NOMO-1 treated with DMSO at 0.1 percent for 48 hours (cell line): ENCODE measurements at regions not wholly inside any gene's neighbourhood (a gene's known extent, or its start where the extent isn't known, plus 50 kb on each side); places are given as distances from the start of the nearest gene placed in this dataset.

ENCODE experiments used
- DNase-seq: peaks from one replicate; lab custom pipeline; 2025; ENCODE audit not compliant: unreplicated experiment; lab: John Stamatoyannopoulos, UW

DNA sequence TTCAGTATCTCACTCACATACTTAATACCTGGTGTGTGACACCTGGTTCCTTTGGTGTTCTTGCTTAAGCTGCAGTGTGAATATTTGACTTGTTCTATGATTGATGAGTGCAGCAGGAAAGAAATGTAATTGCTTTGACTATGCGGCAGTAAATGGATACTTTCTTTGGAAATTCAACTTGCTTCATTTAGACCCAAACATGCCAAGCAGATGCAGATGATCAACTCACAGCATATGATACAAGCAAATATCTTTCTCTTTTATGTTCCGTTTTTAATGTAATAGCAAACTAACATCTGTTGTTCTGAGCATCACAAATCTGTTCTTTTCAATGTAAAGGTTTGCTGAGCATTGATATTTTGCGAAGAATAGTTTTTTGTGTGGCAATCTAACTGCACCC lies 549.5 kb downstream of the C4orf33 start:
- no peak for DNase-seq

DNA sequence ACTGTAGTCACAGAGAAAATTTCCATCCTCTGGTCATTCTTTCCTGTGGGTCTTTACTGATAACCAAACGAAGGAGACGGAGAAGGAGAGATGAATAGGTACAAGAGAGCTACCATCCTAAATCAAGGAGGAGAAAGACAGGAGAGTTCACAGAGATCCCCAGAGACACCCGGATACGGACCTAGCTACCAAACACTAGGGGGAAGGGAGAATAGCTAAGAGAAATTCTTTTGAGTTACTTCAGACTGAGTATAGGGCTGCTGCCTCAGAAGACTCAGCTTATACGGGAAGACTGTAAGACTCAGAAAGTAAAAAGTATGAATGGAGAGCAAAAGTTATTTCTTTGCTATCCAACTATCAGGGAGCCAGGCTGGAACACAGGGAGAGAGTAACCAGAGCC lies 572.1 kb downstream of the C4orf33 start:
- DNase-seq, result no peak

DNA sequence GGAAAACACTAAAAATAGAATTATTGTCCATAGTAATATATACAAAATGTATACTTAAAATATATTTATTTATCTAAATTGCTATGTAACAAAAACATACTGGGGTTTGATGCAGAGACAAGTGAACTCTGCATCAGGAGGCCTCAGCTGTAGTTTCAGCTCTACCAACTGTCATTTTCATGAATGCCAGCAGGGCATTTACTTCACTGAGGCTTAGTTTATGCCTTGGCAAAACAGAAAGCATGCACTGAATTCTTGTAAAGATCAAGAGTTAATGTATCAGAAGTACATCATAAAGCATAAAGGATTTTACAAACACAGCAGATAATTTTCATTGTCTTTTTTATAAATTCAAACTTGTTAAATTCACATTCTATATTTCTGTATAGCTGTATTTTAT lies 577.0 kb downstream of the C4orf33 start:
- DNase-seq, result no peak

DNA sequence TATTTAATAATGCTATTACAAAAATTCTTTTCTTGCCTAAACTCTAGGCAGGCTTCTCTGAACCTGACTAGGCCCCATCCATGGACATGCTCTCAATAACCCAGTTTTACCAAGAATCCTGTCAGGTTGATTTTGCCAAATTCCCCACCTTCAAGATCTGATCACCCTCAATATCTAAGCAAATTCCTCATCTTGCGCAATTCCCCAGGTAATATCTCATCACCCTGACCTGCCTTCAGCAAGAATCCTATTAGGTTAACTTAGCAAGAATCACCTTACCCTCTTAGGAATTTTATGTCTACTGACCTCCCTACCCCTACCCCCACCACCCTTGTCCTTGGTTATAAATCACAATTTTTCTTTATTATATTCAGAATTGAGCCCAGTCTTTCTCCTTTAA lies 579.1 kb downstream of the C4orf33 start:
- no peak for DNase-seq

DNA sequence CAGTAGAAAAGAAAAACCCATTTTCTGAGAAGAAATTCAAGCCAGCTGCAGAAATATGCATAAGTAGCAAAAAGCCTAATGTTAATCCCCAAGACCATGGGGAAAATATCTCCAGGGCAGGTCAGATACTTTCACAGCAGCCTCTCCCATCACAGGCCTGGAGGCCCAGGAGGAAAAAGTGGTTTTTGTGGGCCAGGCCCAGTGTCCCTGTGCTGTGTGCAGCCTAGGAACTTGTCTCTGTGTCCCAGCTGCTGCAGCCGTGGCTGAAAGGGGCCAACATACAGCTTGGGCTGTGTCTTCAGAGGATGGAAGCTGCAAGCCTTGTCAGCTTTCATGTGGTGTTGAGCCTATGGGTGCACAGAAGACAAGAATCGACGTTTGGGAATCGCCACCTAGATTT lies 581.0 kb downstream of the C4orf33 start:
- no peak for DNase-seq

DNA sequence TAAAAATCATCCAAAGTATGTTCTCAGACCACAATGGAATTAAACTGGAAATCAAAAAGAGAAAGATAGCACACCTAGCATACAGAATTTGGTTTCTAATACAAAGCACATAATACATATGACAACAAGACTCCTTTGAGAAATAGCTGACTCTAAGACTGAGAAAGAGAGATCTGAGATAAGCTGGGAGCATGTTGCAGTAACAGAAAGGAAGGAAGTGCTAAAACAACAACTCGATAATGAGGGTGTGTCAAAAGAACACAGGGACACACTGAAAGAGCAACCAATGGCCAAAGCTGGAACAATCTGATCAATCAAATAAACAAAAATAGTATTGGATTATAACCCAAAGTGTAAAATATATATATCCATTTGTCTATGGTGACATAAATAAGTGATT lies 586.6 kb downstream of the C4orf33 start:
- DNase-seq, result no peak

DNA sequence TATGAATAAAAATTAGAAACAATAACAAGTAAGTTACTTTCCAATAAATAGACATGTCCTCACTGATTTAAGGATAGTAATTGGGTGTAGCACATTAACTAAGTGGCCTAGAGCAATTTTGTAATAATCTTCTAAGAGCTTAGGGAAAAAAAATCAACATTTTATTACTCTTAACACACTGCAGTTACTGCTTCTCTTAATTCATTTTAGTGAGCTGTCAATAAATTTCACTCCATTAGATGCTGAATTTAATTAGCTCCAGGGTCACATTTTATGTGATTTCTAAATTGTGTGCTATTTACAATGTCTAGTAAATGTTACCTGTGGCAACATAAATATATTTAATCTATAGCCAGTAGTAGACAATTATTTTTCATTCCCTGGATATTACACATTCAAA lies 612.0 kb downstream of the C4orf33 start:
- no peak for DNase-seq

DNA sequence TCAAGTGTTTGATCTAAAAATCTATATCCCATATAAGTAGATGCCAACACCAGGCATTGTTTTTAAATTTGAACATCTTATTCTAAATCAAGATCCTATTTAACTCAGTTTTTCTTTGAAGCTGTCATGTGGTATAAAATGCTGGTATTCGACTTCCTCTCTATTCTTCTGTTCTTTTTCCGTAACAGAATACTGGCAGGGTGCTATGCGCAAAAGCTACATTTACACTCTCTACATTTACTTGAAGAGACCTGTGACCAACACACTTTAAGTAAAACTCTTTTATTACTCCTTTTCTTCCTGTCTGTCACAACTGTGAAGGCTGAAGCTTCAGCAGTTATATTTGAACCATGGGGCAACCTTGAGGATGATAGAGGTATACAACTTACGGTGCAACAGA lies 612.8 kb downstream of the C4orf33 start:
- no peak for DNase-seq

DNA sequence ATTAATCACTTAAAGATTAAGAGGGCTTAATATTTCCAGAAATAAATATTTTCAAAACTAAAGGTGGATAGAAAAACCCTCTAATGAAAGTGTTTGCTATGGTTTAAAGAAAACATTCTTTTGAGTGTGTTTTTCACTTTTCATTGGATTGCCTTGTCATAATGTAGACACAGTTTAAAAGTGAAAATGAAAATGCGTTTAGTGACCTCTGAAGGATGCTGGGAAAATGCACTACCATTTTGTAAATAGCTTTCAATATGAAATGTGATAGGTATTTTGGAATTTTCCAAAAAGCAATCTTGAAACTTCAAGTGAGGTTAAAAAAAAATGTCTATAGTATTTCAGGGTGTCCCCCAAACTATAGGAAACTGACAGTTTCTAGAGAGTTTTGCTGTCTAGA lies 642.2 kb downstream of the C4orf33 start:
- DNase-seq, result no peak

DNA sequence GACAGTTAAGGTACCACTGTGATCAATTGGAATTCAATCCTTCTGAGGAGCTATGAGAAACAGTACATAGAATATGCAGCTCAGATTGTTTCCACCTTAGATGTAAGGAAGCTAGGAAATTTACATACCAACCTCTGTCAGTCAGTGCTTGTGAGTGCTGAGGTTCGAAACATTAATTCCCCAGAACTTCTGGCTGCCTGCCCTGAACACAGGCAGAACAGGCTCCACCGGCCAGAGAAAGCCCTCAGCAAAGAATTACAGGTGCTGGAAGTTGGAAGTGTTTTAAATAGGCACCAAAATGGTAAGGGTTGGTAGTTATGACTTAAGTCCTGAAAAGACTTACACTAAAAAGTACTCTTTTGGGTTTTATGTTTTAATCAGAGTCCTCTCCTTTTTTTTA lies 651.8 kb downstream of the C4orf33 start:
- DNase-seq, result no peak

DNA sequence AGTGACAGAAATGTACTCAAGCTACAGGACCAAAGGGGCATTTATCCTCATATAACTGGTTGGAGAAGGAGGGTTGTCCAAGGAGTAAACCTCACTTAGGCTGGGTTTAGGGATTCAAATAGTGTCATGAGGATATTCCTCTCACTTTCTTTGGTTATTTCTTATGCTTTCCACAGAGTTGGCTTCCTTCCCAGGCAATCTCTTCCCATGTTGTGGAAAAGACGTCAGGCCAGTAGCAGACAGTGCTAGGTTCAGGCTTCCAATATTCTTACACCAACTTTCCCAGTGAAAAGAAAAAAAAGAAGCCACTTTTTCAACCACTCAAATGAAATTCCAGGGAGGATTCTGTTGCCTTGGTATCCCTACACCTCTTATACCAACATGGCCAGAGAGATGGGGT lies 653.0 kb downstream of the C4orf33 start:
- DNase-seq, result no peak

DNA sequence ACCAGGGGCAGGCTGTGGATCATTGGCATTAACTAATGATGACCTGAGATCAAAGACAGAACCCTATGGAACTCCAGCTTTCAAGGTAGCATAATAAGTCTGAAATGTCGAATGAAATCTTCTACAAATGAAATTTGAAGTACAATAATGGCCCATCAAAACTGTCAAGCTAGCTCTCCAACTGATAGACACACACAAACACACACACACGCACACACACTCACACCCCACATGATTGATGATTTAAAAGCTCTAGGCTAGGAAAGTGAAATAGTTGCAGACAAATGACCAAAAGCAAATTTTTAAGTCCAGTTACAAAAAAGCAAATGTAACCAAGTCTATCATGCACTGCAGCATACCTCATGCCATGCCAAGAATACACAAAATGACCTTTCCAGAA lies 655.7 kb downstream of the C4orf33 start:
- no peak for DNase-seq

DNA sequence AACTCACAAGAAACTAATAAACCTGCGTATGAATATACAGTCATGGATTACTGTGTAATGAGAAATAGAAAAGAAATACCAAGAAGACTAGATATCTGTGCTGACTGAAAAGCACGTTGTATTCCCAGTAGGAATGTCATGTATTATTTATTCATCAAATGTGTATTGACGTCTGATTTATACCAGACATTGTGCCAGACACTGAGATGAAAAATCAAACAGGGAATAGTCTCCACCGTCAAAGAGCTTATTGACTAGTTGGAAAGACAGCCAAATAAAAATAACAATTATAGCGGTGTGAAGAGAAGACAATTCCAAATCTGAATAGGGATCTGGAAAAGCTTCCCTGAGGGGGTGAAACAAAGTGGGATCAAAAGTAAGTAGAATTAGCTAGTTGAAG lies 687.6 kb downstream of the C4orf33 start:
- no peak for DNase-seq

DNA sequence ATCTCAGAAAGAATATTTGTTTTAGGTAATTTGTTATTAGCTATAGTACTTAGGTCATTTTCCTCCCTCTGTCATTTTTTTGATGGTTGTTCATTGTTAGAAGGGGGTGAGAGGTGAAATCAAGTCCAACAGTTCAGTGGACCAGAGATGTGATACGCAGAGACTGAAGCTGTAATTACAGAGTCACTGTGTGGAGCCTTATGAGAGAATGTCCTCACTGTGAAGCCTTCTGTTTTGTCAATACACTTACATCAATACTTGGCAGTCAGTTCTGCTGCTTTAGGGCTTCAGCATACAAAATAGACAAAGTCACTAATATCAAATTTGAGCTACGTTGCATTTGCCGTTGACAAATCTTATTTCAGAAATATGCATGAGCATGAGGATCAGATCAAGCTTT lies 692.5 kb downstream of the C4orf33 start:
- DNase-seq, result no peak

DNA sequence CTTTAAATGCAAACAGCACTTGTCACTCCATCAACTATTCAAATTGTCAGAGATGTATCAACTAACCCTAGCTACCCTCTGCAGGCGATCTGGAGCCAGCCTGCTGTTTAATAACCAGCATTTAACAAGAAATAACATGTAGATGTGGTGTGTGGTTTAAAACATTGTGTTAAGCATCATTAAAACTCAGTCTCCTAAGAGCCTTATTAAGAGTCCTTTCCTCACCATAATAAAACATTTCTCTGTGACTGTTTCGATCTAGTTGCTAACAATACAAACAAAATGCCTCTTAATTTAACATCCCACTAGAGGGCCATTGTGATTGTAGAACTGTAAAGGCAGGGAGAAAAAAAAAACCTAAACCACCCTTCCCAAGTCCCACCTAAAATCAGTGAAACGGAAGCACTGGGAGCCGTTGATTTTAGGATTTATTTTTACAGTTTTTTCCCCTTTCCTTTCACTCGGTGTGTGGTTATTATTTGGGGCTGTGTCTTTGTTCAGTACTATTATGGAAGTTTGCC lies 708.6 kb downstream of the C4orf33 start:
- no peak for DNase-seq

DNA sequence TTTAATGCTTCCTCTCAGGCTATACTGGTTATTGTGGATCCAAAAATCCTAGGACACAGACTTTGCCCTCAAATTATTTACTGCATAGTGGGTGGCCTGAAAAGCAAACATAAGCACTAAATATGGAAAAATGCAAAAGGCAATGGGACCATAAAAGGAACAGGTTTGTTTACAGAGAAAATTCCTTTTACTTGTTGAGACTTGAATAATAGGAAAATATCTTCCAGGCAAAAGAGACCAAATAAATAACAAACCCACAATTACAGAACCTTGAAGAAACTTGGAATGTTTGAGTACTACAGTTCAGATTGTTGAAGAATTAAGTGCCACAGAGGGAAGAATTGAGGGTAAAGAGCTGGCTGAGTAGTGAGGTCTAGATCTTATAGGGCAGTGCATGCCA lies 711.0 kb downstream of the C4orf33 start:
- no peak for DNase-seq

DNA sequence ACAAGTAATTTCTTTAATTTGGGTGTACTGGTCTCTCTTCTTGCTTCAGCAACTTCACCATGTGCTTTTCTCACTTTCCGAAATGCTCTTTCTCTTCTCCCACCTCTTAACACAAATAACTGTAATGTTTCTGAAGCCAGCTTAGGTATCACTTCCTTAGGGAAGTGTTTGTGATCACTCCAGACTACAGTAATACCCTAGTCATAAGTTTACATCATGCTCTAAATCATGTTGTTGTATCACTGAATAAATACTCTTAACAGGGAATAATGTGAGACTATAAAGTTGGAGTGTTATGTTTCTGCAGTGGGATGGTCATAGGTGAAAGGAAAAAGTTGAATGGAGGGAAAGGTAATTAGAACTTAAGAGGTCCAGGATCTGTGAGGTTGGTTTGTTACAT lies 712.3 kb downstream of the C4orf33 start:
- no peak for DNase-seq

DNA sequence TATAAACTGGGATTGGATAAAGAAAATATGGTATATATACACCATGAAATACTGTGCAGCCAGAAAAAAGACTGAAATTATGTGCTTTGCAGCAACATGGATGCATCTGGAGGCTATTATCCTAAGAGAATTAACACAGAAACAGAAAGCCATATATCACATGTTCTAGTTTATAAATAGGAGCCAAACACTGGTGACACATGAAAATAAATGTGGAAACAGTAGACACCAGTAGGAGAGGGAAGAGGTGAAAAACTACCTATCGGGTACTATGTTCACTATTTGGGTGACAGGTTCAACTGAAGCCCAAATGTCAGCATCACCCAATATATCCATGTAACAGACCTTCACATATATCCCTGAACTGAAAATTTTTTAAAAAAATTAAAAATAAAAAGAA lies 725.1 kb downstream of the C4orf33 start:
- no peak for DNase-seq

DNA sequence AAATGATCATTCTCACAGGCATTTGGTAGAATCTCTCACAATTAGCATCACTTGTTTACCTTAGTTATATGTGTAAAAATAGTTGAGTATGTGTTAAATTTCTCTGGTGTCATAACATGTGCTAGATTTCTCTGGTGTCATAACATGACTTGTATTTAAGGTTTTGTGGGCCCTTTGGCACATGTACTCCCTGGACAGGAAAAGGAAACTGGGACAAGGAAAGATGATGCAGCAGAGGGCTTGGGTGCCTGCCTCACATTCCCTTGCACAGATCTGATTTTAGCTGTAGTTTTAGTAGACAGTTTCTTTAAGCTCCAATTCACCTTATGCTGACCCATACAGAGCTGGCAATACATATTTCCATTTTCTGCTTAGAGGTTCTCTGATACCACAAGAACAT lies 726.0 kb downstream of the C4orf33 start:
- no peak for DNase-seq

DNA sequence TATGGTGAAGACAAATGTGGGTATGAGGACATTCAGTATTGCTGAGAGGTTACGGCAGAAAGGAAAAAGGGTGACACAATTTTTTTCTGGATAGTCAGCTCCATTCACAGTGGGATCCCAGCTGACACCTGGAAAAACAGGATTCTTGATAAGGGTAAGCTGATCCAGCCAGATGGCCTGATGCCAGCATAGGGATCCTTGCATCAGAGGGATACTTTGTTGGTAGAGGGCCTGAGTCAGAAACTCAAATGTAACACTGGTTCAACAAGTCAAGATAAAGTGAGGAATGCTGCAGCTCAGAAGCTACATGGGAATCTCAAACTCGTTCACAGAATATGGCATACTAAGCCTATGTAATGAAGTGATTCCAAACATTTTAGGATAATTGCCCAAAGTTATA lies 726.7 kb downstream of the C4orf33 start:
- DNase-seq, result no peak

DNA sequence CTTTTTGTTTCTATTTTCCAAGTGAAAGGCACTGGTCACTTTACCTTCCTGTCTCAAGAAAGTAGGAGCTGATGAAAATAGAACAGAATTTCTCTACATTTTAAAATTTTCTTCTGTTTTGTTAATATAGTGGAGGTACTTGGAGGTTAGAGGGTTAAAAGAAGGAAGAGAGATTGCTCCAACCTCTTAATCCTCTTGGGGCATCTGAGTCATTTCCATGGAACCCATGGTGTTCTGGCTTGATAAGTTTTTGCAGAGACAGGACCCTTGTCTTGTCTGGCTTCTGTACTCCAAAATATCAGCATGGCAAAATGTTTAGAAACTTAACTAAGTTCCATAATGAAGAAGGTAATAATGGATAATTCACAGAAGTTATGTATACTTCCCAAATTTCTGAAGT lies 727.2 kb downstream of the C4orf33 start:
- DNase-seq, result no peak

DNA sequence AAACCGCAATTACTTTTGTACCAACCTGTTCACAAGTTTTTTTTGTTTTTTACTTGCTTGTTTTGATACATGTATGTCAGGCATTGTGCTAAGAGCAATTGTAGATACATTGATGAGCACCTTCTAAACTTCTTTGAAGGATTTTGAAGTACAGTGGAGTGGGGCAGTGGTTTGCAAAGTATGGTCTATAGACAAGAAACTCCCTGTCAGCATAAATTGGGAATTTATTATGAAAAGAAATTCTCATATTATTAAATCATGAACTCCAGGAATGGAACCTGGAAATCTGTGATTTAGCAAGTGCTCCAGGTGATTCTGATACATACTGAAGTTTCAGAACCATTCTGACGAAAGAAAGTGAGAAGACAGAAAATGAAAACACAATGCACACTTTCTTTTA lies 733.4 kb downstream of the C4orf33 start:
- no peak for DNase-seq

DNA sequence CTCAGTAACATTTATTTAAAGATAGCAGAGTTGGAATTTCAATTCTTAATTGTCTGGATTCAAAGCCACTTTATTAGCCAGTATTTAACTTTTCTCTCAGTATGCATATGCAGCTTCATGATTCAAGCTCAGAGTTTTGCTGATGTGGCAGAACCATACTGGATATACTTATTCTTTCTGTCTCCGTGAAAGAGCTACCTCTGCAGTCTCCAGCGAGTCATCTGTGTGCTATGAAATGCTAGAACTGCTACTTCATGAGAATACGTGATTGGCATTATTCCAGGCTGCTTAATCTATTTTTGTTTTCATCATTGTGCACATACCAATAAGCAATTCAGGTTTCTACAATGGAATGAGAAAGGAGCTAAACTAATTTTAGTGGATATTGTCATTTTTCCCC lies 743.7 kb downstream of the C4orf33 start:
- DNase-seq, result no peak

DNA sequence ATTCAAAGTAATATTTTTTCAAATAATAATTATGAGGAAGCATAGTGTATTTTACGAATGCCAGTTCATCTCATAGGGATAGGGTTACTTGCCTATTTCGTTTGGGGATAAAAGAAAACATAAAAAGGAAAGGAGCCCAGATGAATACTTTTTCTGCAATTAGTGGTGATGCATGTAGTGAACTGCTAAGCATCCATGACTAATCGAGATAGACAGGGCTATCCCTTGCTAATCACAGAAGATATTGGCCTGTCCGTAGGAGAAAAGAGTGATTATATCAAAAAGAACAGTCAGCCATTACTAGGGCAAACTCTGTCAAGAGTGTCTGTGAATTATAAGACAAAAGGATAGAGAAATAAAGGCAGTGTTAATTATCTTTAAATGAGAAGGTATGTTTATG lies 746.1 kb downstream of the C4orf33 start:
- no peak for DNase-seq
